Duodenal mucosa (tissue), 2 donors: ENCODE measurements at regions not wholly inside any gene's neighbourhood (a gene's known extent, or its start where the extent isn't known, plus 50 kb on each side); places are given as distances from the start of the nearest gene placed in this dataset.

Experiments used
- H3K27ac ChIP-seq: one replicate; pipeline ENCODE4 v1.7.0; 2013; ENCODE audit warnings: low read depth, low read length
- H3K27me3 ChIP-seq, 2 donors: one replicate each; pipeline ENCODE4 v1.7.0; 2013; ENCODE audit warnings: low read length in 2 of 2, control low read depth in 1 of 2; ENCODE audit not compliant: insufficient read depth in 2 of 2, control insufficient read depth in 1 of 2
- H3K36me3 ChIP-seq, 2 donors: one replicate each; pipeline ENCODE4 v1.7.0; 2013; ENCODE audit warnings: low read length in 2 of 2, control low read depth in 1 of 2; ENCODE audit not compliant: insufficient read depth in 2 of 2, control insufficient read depth in 1 of 2
- H3K4me1 ChIP-seq, 2 donors: one replicate each; pipeline ENCODE4 v1.7.0; 2013; ENCODE audit warnings: low read length in 2 of 2, control low read depth in 1 of 2; ENCODE audit not compliant: insufficient read depth in 2 of 2, control insufficient read depth in 1 of 2
- H3K4me3 ChIP-seq, 2 donors: one replicate each; pipeline ENCODE4 v1.7.0; 2013; ENCODE audit warnings: low read length in 2 of 2, low read depth in 1 of 2
- H3K9ac ChIP-seq, 2 donors: one replicate each; pipeline ENCODE4 v1.7.0; 2013; ENCODE audit warnings: low read length in 2 of 2, low read depth in 1 of 2
- H3K9me3 ChIP-seq, 2 donors: one replicate each; pipeline ENCODE4 v1.7.0; 2013; ENCODE audit warnings: low read length in 2 of 2, control low read depth in 1 of 2; ENCODE audit not compliant: control insufficient read depth in 1 of 2

- Histone ChIP-seq H3K4me1 (peaks cover 0 to 7% of the 10 kb centered on the region in 2 donors), H3K9me3 (no peaks in the 10 kb centered on the region), H3K27ac (no peak overlapping the region), H3K27me3 (no peaks in the 10 kb centered on the region), H3K9ac (peak overlapping the region; percentile 28 to 39), H3K36me3 (no peaks in the 10 kb centered on the region), H3K4me3 (peak overlapping the region; percentile 79 to 88)
These were observed 1110.2 kb downstream of the TAF11L14 start for GRCh38 chr5:18744441-18744840.

DNA sequence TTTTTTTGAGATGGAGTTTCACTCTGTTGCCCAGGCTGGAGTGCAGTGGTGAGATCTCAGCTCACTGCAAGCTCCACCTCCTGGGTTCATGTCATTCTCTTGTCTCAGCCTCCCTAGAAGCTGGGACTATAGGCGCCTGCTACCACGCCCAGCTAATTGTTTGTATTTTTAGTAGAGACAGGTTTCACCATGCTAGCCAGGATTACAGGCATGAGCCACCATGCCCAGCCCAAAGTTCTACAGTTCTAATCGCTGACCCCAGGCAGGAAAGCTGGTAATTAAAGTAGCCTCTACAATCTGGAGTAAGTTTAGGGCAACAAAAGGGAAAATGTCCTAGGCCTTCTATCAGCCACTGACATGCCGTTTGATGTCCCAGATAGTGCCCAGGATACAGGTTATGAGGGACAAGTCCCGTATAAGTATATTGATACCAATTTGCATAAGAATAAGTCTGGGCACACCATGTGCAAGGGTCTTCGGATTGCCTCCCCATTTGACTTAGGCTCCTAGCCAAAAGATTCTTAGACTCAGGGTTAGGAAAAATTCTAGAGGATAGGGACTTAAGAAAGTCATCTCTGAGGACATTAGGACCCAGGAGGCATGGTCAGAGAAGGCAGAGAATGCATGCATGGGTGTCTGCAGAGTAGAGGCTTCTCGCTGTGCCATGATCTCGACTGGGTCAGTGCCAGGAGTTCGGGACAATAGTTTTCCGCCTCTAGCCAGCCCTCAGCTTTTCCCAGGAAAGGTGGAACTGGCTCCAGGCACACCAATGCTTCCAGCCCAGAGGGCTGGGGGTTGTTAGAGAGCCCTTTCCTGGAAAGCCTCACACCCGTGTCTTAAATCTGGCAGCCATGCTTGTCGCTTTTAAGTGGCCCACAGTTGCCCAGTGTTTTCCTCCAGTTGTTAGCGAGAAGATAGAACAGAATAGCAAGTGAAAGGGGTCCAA lies 1111.1 kb downstream of the TAF11L14 start:
- H3K27ac ChIP-seq: no peak overlapping the region
- peak overlapping the region; percentile 57 to 63 for H3K9ac ChIP-seq
- H3K9me3 ChIP-seq: no peaks in the 10 kb centered on the region
- H3K36me3 ChIP-seq: no peaks in the 10 kb centered on the region
- peaks cover 0 to 7% of the 10 kb centered on the region in 2 donors for H3K4me1 ChIP-seq
- peak overlapping the region; percentile 79 to 88 for H3K4me3 ChIP-seq
- H3K27me3 ChIP-seq: no peaks in the 10 kb centered on the region

DNA sequence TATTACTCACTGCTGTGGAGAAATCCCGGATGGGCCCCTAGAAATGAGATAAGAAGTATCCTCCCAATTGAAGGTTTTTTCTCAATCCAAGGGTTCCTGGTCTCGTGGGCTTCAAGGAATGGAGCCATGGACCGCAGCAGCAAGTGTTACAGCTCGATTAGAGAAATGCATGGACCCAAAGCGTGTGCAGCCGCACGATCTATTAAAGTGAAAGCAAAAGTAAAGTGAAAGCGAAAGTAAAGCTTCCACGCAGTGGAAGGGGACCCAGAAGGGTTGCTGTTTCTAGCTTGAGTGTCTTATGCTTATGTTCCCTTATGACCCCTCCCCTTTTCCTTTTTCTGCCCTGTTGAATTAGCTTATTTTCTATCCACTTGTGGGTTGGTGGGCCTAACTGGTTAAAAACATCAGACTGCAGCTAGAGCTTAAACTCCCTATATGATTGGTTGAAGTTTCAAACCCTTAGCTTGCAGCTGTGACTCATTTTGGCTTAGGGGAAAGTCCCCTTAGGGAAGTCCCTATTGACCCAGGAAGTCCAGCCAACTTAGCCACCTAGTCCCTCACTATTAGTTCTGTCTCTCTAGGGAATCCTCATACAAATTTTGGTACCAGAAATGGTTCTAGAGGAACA lies 1111.8 kb downstream of the TAF11L14 start:
- H3K9ac ChIP-seq: peak overlapping the region; percentile 57 to 63

DNA sequence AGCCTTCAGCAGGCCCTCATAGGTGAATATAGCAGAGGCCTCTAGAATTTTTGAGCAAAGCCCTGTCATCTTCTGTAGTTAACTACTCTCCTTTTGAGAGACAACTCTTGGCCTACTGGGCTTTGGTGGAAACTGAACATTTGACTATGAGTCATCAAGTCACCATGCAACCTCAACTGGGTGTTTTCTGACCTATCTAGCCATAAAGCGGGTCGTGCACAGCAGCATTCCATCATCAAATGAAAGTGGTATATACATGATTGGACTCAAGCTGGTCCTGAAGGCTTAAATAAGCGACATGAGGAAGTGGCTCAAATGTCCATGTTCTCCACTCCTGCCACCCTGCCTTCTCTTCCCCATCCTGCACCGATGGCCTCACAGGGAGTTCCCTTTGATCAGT lies 1115.5 kb downstream of the TAF11L14 start:
- Histone ChIP-seq H3K27me3 (no peaks in the 10 kb centered on the region), H3K36me3 (no peaks in the 10 kb centered on the region), H3K9ac (no peak overlapping the region), H3K4me1 (peaks cover 0 to under 1% of the 10 kb centered on the region in 2 donors), H3K4me3 (no peak overlapping the region), H3K27ac (no peak overlapping the region), H3K9me3 (no peaks in the 10 kb centered on the region)

More for the DNA sequence above, 1111.8 kb downstream of the TAF11L14 start:
- H3K27ac ChIP-seq: no peak overlapping the region
- H3K4me3 ChIP-seq: peak overlapping the region; percentile 79 to 88
- H3K4me1 ChIP-seq: peaks cover 0 to 7% of the 10 kb centered on the region in 2 donors
- no peaks in the 10 kb centered on the region for H3K9me3 ChIP-seq
- H3K36me3 ChIP-seq: no peaks in the 10 kb centered on the region
- no peaks in the 10 kb centered on the region for H3K27me3 ChIP-seq

- Histone ChIP-seq H3K4me1 (no peaks in the 10 kb centered on the region), H3K4me3 (no peak overlapping the region), H3K9me3 (no peaks in the 10 kb centered on the region), H3K27ac (no peak overlapping the region), H3K9ac (no peak overlapping the region), H3K27me3 (no peaks in the 10 kb centered on the region), H3K36me3 (no peaks in the 10 kb centered on the region)
These were observed 1118.1 kb downstream of the TAF11L14 start for GRCh38 chr5:18752317-18752716.

DNA sequence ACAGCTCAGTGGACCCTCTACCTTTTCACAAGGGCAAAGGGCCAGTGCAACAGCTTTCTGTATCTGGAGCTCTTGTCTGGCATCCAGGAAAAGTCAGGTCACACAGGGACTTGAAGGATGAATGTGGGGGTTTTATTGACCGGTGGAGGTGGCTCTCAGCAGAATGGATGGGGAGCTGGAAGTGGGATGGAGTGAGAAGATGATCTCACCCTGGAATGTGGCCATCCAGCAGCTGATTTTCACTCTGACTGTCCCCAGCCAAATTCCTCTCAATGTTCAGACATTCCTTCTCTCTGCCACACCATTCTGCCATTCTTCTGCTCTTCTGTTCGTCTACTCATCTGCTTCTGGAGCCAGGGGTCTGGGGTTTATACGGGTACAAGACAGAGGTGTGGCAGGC lies 1119.9 kb downstream of the TAF11L14 start:
- H3K36me3 ChIP-seq: no peaks in the 10 kb centered on the region
- no peaks in the 10 kb centered on the region for H3K4me1 ChIP-seq
- no peak overlapping the region for H3K9ac ChIP-seq
- H3K27ac ChIP-seq: no peak overlapping the region
- no peak overlapping the region for H3K4me3 ChIP-seq
- no peaks in the 10 kb centered on the region for H3K27me3 ChIP-seq
- H3K9me3 ChIP-seq: no peaks in the 10 kb centered on the region

DNA sequence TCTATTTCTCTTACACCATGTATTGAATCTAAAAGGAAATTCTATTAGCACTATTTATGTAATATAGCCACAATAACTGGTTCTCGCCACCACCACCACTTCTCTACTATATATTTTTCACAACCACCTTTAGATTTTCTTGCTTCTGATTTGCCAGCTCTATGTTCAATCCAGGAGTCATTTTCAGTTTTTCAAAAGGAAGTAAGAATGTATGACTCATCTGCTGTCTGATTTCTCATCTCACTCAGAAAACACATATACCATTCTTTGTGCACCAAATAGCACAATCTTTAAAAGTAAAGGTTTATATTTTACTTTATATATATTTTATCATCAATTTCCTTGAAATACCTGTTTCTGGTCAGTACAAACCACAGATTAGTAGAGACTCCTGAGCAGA lies 1127.5 kb downstream of the TAF11L14 start:
- Histone ChIP-seq H3K9ac (no peak overlapping the region), H3K9me3 (no peaks in the 10 kb centered on the region), H3K27me3 (no peaks in the 10 kb centered on the region), H3K36me3 (no peaks in the 10 kb centered on the region), H3K4me1 (no peaks in the 10 kb centered on the region), H3K27ac (no peak overlapping the region), H3K4me3 (no peak overlapping the region)

GRCh38 chr5:18764161-18764560 lies 1129.9 kb downstream of the TAF11L14 start:
- no peaks in the 10 kb centered on the region for H3K36me3 ChIP-seq
- no peak overlapping the region for H3K27ac ChIP-seq
- no peaks in the 10 kb centered on the region for H3K9me3 ChIP-seq
- H3K27me3 ChIP-seq: no peaks in the 10 kb centered on the region
- no peaks in the 10 kb centered on the region for H3K4me1 ChIP-seq
- H3K9ac ChIP-seq: no peak overlapping the region
- no peak overlapping the region for H3K4me3 ChIP-seq

DNA sequence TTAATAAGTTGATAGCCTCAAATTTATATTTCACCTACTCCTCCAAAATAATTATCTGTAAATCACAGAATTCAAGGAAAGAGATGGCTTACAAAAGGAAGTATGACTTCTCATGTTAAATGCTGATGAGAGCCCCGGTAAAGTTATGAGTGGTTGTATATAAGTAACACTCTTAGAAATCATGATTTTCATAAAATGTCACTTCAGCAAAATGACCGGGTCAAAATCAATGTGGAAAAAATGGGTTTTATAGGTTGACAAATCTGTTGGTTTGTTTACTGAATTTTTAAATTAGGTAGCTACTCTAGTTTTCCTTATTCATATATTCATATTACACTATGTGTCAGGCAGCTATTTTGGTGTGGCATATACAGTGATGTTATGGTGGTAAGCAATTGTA lies 1131.0 kb downstream of the TAF11L14 start:
- H3K4me1 ChIP-seq: no peaks in the 10 kb centered on the region
- no peak overlapping the region for H3K9ac ChIP-seq
- no peaks in the 10 kb centered on the region for H3K36me3 ChIP-seq
- no peaks in the 10 kb centered on the region for H3K9me3 ChIP-seq
- no peak overlapping the region for H3K4me3 ChIP-seq
- H3K27ac ChIP-seq: no peak overlapping the region
- no peaks in the 10 kb centered on the region for H3K27me3 ChIP-seq

DNA sequence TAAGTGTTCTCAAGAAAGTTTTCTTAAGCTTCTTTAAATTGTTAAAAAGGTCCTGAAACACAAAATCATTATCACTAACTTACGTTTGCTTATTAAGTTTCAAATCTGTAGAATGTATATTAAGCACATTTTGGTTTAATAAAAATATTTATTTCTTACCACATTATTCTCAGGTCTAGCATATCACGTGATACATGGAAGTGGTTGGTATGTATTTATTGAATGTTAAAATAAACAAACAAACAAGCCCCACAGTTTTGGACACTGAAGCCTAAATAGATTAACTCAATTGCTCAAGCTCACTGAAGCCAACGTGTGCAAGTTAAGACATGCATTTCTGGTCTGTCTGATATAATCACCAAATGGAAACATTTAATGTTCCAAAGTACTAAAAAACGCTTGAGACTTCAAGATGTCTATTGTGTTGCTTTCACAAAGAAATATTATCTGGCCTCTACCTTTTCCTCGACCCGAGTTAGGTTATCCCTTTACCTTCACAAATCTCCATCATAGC lies 1136.9 kb downstream of the TAF11L14 start:
- Histone ChIP-seq H3K9ac (no peak overlapping the region), H3K9me3 (no peaks in the 10 kb centered on the region), H3K4me3 (no peak overlapping the region), H3K27me3 (no peaks in the 10 kb centered on the region), H3K36me3 (no peaks in the 10 kb centered on the region), H3K4me1 (no peaks in the 10 kb centered on the region), H3K27ac (no peak overlapping the region)
